ENCODE measurements at regions not wholly inside any gene's neighbourhood (a gene's known extent, or its start where the extent isn't known, plus 50 kb on each side); places are given as distances from the start of the nearest gene placed in this dataset.

DNA sequence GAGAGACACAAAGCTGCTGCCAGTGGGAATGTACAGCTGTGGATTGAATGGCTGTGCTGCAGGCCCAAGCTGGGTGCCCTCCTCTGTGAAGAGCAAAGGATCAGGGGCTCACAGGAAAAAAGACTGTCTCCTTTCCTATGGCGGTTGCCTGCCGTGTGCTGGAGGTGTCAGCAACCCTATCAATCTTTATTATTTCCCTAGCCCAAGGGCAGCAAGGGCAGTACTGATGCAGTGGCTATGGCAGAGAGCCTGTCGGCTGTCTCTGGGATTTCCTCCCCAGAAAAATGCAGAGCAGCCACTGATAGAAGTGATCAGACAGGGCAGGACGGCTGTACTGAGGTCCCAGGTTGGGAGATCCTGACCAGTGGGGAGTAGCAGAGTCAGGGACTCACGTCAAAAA lies 117.3 kb upstream of the CDH12 start:
- Histone ChIP-seq H3K79me2 (no peaks in the 10 kb centered on the region), H3K27me3 (ENCODE audit: control insufficient read depth, insufficient read depth, low read length) (no peaks in the 10 kb centered on the region), H3K9ac (no peak overlapping the region), H3K9me3 (ENCODE audit: control insufficient read depth, low read length) (no peaks in the 10 kb centered on the region), H3K4me1 (no peaks in the 10 kb centered on the region), H3K36me3 (ENCODE audit: control insufficient read depth, insufficient read depth, low read length) (no peaks in the 10 kb centered on the region), H3K4me3 (ENCODE audit: low read depth, low read length) (no peak overlapping the region), H3K4me2 (ENCODE audit: low read length) (no peak overlapping the region), H2AFZ (no peak overlapping the region), H3K27ac (no peak overlapping the region)
- TF ChIP-seq, protein P1, sequence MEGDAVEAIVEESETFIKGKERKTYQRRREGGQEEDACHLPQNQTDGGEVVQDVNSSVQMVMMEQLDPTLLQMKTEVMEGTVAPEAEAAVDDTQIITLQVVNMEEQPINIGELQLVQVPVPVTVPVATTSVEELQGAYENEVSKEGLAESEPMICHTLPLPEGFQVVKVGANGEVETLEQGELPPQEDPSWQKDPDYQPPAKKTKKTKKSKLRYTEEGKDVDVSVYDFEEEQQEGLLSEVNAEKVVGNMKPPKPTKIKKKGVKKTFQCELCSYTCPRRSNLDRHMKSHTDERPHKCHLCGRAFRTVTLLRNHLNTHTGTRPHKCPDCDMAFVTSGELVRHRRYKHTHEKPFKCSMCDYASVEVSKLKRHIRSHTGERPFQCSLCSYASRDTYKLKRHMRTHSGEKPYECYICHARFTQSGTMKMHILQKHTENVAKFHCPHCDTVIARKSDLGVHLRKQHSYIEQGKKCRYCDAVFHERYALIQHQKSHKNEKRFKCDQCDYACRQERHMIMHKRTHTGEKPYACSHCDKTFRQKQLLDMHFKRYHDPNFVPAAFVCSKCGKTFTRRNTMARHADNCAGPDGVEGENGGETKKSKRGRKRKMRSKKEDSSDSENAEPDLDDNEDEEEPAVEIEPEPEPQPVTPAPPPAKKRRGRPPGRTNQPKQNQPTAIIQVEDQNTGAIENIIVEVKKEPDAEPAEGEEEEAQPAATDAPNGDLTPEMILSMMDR (IDR thresholded peaks at IDR 0.05), result no peak

DNA sequence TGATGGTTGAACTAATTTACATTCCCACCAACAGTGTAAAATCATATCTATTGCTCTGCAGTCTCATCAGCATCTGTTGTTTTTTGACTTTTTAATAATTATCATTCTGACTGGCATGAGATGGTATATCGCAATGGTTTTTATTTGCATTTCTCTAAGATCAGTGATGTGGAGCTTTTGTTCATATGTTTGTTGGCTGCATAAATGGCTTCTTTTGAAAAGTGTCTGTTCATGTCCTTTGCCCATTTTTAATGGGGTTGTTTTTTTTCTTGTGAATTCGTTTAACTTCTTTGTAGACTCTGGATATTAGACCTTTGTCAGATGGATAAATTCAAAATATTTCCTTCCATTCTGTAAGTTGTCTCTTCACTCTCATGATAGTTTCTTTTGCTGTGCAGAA lies 115.2 kb upstream of the CDH12 start:
- TF ChIP-seq, protein P1 (IDR thresholded peaks at IDR 0.05), result no peak
- no peak overlapping the region for H3K27ac ChIP-seq
- H3K79me2 ChIP-seq, result no peaks in the 10 kb centered on the region
- no peak overlapping the region for H3K4me3 ChIP-seq (ENCODE audit: low read depth, low read length)
- H2AFZ ChIP-seq, result no peak overlapping the region
- H3K4me2 ChIP-seq (ENCODE audit: low read length), result no peak overlapping the region
- no peaks in the 10 kb centered on the region for H3K36me3 ChIP-seq (ENCODE audit: control insufficient read depth, insufficient read depth, low read length)
- no peak overlapping the region for H3K9ac ChIP-seq
- no peaks in the 10 kb centered on the region for H3K4me1 ChIP-seq
- no peaks in the 10 kb centered on the region for H3K27me3 ChIP-seq (ENCODE audit: control insufficient read depth, insufficient read depth, low read length)
- H3K9me3 ChIP-seq (ENCODE audit: control insufficient read depth, low read length), result no peaks in the 10 kb centered on the region

DNA sequence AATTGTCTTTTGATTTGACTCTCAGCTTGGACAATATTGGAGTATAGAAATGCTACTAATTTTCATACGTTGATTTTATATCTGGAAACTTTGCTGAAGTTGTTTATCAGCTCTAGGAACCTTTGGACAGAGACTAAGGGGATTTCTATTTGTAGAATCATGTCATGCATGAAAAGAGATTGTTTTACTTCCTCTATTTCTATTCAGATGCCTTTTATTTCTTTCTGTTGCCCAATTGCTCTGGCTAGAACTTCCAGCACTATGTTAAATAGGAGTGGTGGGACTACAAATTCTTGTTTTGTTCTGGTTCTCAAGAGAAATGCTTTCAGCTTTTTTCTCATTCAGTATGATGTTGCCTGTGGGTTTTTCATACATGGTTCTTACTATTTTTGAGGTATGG lies 112.8 kb upstream of the CDH12 start:
- no peaks in the 10 kb centered on the region for H3K36me3 ChIP-seq (ENCODE audit: control insufficient read depth, insufficient read depth, low read length)
- H3K9me3 ChIP-seq (ENCODE audit: control insufficient read depth, low read length), result no peaks in the 10 kb centered on the region
- H3K79me2 ChIP-seq, result no peaks in the 10 kb centered on the region
- H3K9ac ChIP-seq, result no peak overlapping the region
- H2AFZ ChIP-seq, result no peak overlapping the region
- no peak overlapping the region for H3K4me3 ChIP-seq (ENCODE audit: low read depth, low read length)
- H3K4me2 ChIP-seq (ENCODE audit: low read length), result no peak overlapping the region
- no peak overlapping the region for H3K27ac ChIP-seq
- no peaks in the 10 kb centered on the region for H3K27me3 ChIP-seq (ENCODE audit: control insufficient read depth, insufficient read depth, low read length)
- TF ChIP-seq, protein P1 (IDR thresholded peaks at IDR 0.05), result no peak
- no peaks in the 10 kb centered on the region for H3K4me1 ChIP-seq

DNA sequence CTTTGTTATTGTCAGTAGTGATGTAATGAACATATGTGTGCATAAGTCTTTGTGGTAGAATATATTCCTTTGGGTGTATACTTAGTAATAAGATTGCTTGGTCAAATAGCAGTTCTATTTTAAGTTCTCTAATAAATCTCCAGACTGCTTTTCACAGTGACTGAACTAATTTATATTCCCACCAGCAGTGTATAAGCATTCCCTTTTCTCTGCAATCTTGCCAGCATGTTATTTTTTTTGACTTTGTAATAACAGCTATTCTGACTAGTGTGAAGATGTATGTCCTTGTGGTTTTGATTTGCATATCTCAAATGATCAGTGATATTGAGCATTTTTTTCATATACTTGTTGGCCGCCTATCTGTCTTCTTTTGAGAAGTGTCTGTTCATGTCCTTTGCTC lies 111.5 kb upstream of the CDH12 start:
- Histone ChIP-seq H3K9me3 (ENCODE audit: control insufficient read depth, low read length) (no peaks in the 10 kb centered on the region), H3K79me2 (no peaks in the 10 kb centered on the region), H3K4me1 (no peaks in the 10 kb centered on the region), H3K27me3 (ENCODE audit: control insufficient read depth, insufficient read depth, low read length) (no peaks in the 10 kb centered on the region), H3K4me3 (ENCODE audit: low read depth, low read length) (no peak overlapping the region), H2AFZ (no peak overlapping the region), H3K9ac (no peak overlapping the region), H3K27ac (no peak overlapping the region), H3K36me3 (ENCODE audit: control insufficient read depth, insufficient read depth, low read length) (no peaks in the 10 kb centered on the region), H3K4me2 (ENCODE audit: low read length) (no peak overlapping the region)
- TF ChIP-seq, protein P1 (IDR thresholded peaks at IDR 0.05), result no peak

DNA sequence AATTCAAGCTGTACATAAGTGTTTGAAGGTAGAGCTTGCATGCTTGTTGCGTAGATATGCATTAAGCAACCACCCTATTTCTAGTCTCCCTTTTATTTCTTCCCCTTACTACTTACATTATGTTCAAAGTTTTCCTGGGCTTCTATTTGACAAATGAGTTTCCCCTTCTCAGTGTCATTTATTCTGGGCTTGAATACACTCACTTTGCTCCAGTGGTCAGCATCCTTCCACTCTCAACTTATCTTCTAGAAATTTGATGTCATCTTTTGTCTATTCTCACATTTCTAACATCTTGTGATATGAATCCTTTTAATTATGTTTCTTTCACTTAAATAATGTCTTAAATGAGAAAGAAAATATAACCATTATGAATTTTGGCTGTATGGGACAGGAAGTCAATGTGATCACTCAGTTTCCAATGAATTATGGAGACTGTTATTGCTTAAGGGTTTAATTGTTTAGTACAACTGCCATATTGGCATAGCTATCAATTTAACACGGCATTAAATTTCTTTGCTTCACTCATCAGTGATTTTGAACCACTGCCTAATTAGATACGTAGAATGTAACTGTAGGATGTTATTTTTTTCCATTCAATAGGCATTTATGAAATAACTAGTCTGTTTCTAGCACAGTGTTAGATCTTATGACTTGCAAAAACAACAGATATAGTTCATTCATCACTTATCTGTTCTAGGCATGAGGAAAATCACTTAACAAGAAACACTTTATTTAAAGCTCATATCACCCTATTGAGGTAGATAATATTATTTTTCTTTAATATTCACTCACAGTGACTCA lies 105.5 kb upstream of the CDH12 start:
- Histone ChIP-seq H3K9ac (no peak overlapping the region), H3K27ac (no peak overlapping the region), H3K79me2 (no peaks in the 10 kb centered on the region), H2AFZ (no peak overlapping the region), H3K27me3 (ENCODE audit: control insufficient read depth, insufficient read depth, low read length) (no peaks in the 10 kb centered on the region), H3K4me2 (ENCODE audit: low read length) (no peak overlapping the region), H3K36me3 (ENCODE audit: control insufficient read depth, insufficient read depth, low read length) (no peaks in the 10 kb centered on the region), H3K4me1 (no peaks in the 10 kb centered on the region), H3K9me3 (ENCODE audit: control insufficient read depth, low read length) (no peaks in the 10 kb centered on the region), H3K4me3 (ENCODE audit: low read depth, low read length) (no peak overlapping the region)
- TF ChIP-seq, protein P1 (IDR thresholded peaks at IDR 0.05), result no peak
